ENCODE measurements at regions not wholly inside any gene's neighbourhood (a gene's known extent, or its start where the extent isn't known, plus 50 kb on each side); places are given as distances from the start of the nearest gene placed in this dataset.
"Not testable (repeated sequence)": the region's sequence is repeated elsewhere in the genome, so short reads cannot be mapped to it uniquely, and the experiment has no call there.

- DNase-seq, result no peak
These were observed 402.0 kb downstream of the ADCYAP1 start for GRCh38 chr18:1306641-1307040.

- DNase-seq, result no peak
These were observed 404.0 kb downstream of the ADCYAP1 start for GRCh38 chr18:1308686-1309085.

GRCh38 chr18:1311376-1311775 lies 406.7 kb downstream of the ADCYAP1 start:
- DNase-seq, result no peak

GRCh38 chr18:1335345-1335744 lies 430.7 kb downstream of the ADCYAP1 start:
- not testable (repeated sequence) for DNase-seq

GRCh38 chr18:1350931-1351450 lies 446.3 kb downstream of the ADCYAP1 start:
- no peak for DNase-seq

- no peak for DNase-seq
These were observed 448.4 kb downstream of the ADCYAP1 start for GRCh38 chr18:1353025-1353424.

GRCh38 chr18:1357724-1358123 lies 453.1 kb downstream of the ADCYAP1 start:
- no peak for DNase-seq

GRCh38 chr18:1361936-1362335 lies 457.3 kb downstream of the ADCYAP1 start:
- no peak for DNase-seq

GRCh38 chr18:1370552-1370951 lies 465.9 kb downstream of the ADCYAP1 start:
- DNase-seq, result no peak

GRCh38 chr18:1371724-1372123 lies 467.1 kb downstream of the ADCYAP1 start:
- DNase-seq, result no peak

GRCh38 chr18:1383465-1383864 lies 478.8 kb downstream of the ADCYAP1 start:
- no peak for DNase-seq

- DNase-seq, result not testable (repeated sequence)
These were observed 483.8 kb downstream of the ADCYAP1 start for GRCh38 chr18:1388468-1388867.

- DNase-seq, result no peak
These were observed 487.4 kb downstream of the ADCYAP1 start for GRCh38 chr18:1392046-1392445.

GRCh38 chr18:1392865-1393734 lies 488.4 kb downstream of the ADCYAP1 start:
- no peak for DNase-seq

GRCh38 chr18:1393929-1394328 lies 489.3 kb downstream of the ADCYAP1 start:
- DNase-seq, result no peak

- DNase-seq, result no peak
These were observed 489.8 kb downstream of the ADCYAP1 start for GRCh38 chr18:1394426-1394825.

- DNase-seq, result no peak
These were observed 490.3 kb downstream of the ADCYAP1 start for GRCh38 chr18:1394966-1395365.

- no peak for DNase-seq
These were observed 503.7 kb downstream of the ADCYAP1 start for GRCh38 chr18:1408376-1408775.

- no peak for DNase-seq
These were observed 508.1 kb downstream of the ADCYAP1 start for GRCh38 chr18:1412655-1413322.

- DNase-seq, result no peak
These were observed 508.6 kb downstream of the ADCYAP1 start for GRCh38 chr18:1413323-1413675.

- DNase-seq, result no peak
These were observed 511.4 kb downstream of the ADCYAP1 start for GRCh38 chr18:1416074-1416473.

GRCh38 chr18:1421502-1421901 lies 516.8 kb downstream of the ADCYAP1 start:
- DNase-seq, result no peak

- no peak for DNase-seq
These were observed 518.0 kb downstream of the ADCYAP1 start for GRCh38 chr18:1422634-1423033.

- DNase-seq, result no peak
These were observed 521.0 kb downstream of the ADCYAP1 start for GRCh38 chr18:1425679-1426078.

Data from femur (tissue), 1 donor.